ENCODE measurements at regions not wholly inside any gene's neighbourhood (a gene's known extent, or its start where the extent isn't known, plus 50 kb on each side); places are given as distances from the start of the nearest gene placed in this dataset.
"Not testable (repeated sequence)": the region's sequence is repeated elsewhere in the genome, so short reads cannot be mapped to it uniquely, and the experiment has no call there.

GRCh38 chr7:131625817-131626372, 69.5 kb upstream of the PODXL start:
- no peak overlapping the region for H3K4me3 Mint-ChIP-seq
- H3K4me1 Mint-ChIP-seq (ENCODE audit: low read depth) = no peaks in the 10 kb centered on the region
- H3K36me3 Mint-ChIP-seq (ENCODE audit: low read depth) = no peaks in the 10 kb centered on the region
- no peak overlapping the region for H3K27ac Mint-ChIP-seq
- H3K9me3 Mint-ChIP-seq = no peaks in the 10 kb centered on the region
- peaks cover 2% of the 10 kb centered on the region for H3K27me3 Mint-ChIP-seq (ENCODE audit: low read depth)

GRCh38 chr7:131625345-131625744, 68.9 kb upstream of the PODXL start:
- H3K27ac Mint-ChIP-seq; H3K4me3 Mint-ChIP-seq; H3K36me3 Mint-ChIP-seq (ENCODE audit: low read depth); H3K4me1 Mint-ChIP-seq (ENCODE audit: low read depth); H3K27me3 Mint-ChIP-seq (ENCODE audit: low read depth); H3K9me3 Mint-ChIP-seq: not testable (repeated sequence)

- no peak overlapping the region for H3K4me3 Mint-ChIP-seq
- H3K36me3 Mint-ChIP-seq (ENCODE audit: low read depth) = no peaks in the 10 kb centered on the region
- no peak overlapping the region for H3K27ac Mint-ChIP-seq
- H3K4me1 Mint-ChIP-seq (ENCODE audit: low read depth) = no peaks in the 10 kb centered on the region
- H3K27me3 Mint-ChIP-seq (ENCODE audit: low read depth) = no peaks in the 10 kb centered on the region
- H3K9me3 Mint-ChIP-seq = no peaks in the 10 kb centered on the region
These were observed 68.1 kb upstream of the PODXL start for GRCh38 chr7:131624536-131624935.

GRCh38 chr7:131623154-131623553, 66.7 kb upstream of the PODXL start:
- no peak overlapping the region for H3K4me3 Mint-ChIP-seq
- no peaks in the 10 kb centered on the region for H3K27me3 Mint-ChIP-seq (ENCODE audit: low read depth)
- H3K9me3 Mint-ChIP-seq = no peaks in the 10 kb centered on the region
- H3K36me3 Mint-ChIP-seq (ENCODE audit: low read depth) = no peaks in the 10 kb centered on the region
- H3K27ac Mint-ChIP-seq = no peak overlapping the region
- no peaks in the 10 kb centered on the region for H3K4me1 Mint-ChIP-seq (ENCODE audit: low read depth)

- no peaks in the 10 kb centered on the region for H3K36me3 Mint-ChIP-seq (ENCODE audit: low read depth)
- no peak overlapping the region for H3K4me3 Mint-ChIP-seq
- no peaks in the 10 kb centered on the region for H3K27me3 Mint-ChIP-seq (ENCODE audit: low read depth)
- no peaks in the 10 kb centered on the region for H3K4me1 Mint-ChIP-seq (ENCODE audit: low read depth)
- H3K9me3 Mint-ChIP-seq = no peaks in the 10 kb centered on the region
- H3K27ac Mint-ChIP-seq = no peak overlapping the region
These were observed 65.2 kb upstream of the PODXL start for GRCh38 chr7:131621652-131622051.

GRCh38 chr7:131620673-131621609, 64.5 kb upstream of the PODXL start:
- H3K27ac Mint-ChIP-seq = no peak overlapping the region
- H3K27me3 Mint-ChIP-seq (ENCODE audit: low read depth) = no peaks in the 10 kb centered on the region
- H3K4me3 Mint-ChIP-seq = no peak overlapping the region
- H3K4me1 Mint-ChIP-seq (ENCODE audit: low read depth) = no peaks in the 10 kb centered on the region
- no peaks in the 10 kb centered on the region for H3K36me3 Mint-ChIP-seq (ENCODE audit: low read depth)
- no peaks in the 10 kb centered on the region for H3K9me3 Mint-ChIP-seq

GRCh38 chr7:131619336-131620305, 63.2 kb upstream of the PODXL start:
- H3K9me3 Mint-ChIP-seq = no peaks in the 10 kb centered on the region
- H3K27ac Mint-ChIP-seq = no peak overlapping the region
- H3K4me3 Mint-ChIP-seq = no peak overlapping the region
- no peaks in the 10 kb centered on the region for H3K4me1 Mint-ChIP-seq (ENCODE audit: low read depth)
- H3K27me3 Mint-ChIP-seq (ENCODE audit: low read depth) = peaks cover 3% of the 10 kb centered on the region
- no peaks in the 10 kb centered on the region for H3K36me3 Mint-ChIP-seq (ENCODE audit: low read depth)

- H3K27me3 Mint-ChIP-seq (ENCODE audit: low read depth) = peaks cover 3% of the 10 kb centered on the region
- no peaks in the 10 kb centered on the region for H3K36me3 Mint-ChIP-seq (ENCODE audit: low read depth)
- H3K27ac Mint-ChIP-seq = no peak overlapping the region
- H3K9me3 Mint-ChIP-seq = no peaks in the 10 kb centered on the region
- H3K4me3 Mint-ChIP-seq = no peak overlapping the region
- H3K4me1 Mint-ChIP-seq (ENCODE audit: low read depth) = no peaks in the 10 kb centered on the region
These were observed 62.0 kb upstream of the PODXL start for GRCh38 chr7:131618391-131618790.

GRCh38 chr7:131616487-131617200, 60.2 kb upstream of the PODXL start:
- Mint-ChIP-seq H3K36me3 (ENCODE audit: low read depth) (no peaks in the 10 kb centered on the region), H3K9me3 (no peaks in the 10 kb centered on the region), H3K27ac (no peak overlapping the region)

GRCh38 chr7:131613909-131614308, 57.5 kb upstream of the PODXL start:
- Mint-ChIP-seq H3K4me1 (ENCODE audit: low read depth) (no peaks in the 10 kb centered on the region), H3K4me3 (no peak overlapping the region), H3K36me3 (ENCODE audit: low read depth) (no peaks in the 10 kb centered on the region), H3K27me3 (ENCODE audit: low read depth) (peaks cover 3% of the 10 kb centered on the region), H3K27ac (no peak overlapping the region), H3K9me3 (no peaks in the 10 kb centered on the region)

More at GRCh38 chr7:131616487-131617200, 60.2 kb upstream of the PODXL start:
- no peaks in the 10 kb centered on the region for H3K4me1 Mint-ChIP-seq (ENCODE audit: low read depth)
- H3K27me3 Mint-ChIP-seq (ENCODE audit: low read depth) = peaks cover 3% of the 10 kb centered on the region
- H3K4me3 Mint-ChIP-seq = no peak overlapping the region

GRCh38 chr7:131610007-131610406, 53.6 kb upstream of the PODXL start:
- Mint-ChIP-seq H3K4me1 (ENCODE audit: low read depth) (peaks cover 2% of the 10 kb centered on the region), H3K36me3 (ENCODE audit: low read depth) (no peaks in the 10 kb centered on the region), H3K27me3 (ENCODE audit: low read depth) (peaks cover 20% of the 10 kb centered on the region), H3K9me3 (no peaks in the 10 kb centered on the region), H3K4me3 (no peak overlapping the region), H3K27ac (no peak overlapping the region)

- Mint-ChIP-seq H3K36me3 (ENCODE audit: low read depth) (no peaks in the 10 kb centered on the region), H3K27me3 (ENCODE audit: low read depth) (peaks cover 29% of the 10 kb centered on the region), H3K4me1 (ENCODE audit: low read depth) (peaks cover 2% of the 10 kb centered on the region), H3K4me3 (no peak overlapping the region), H3K9me3 (no peaks in the 10 kb centered on the region), H3K27ac (no peak overlapping the region)
These were observed 51.7 kb upstream of the PODXL start for GRCh38 chr7:131608116-131608500.

GRCh38 chr7:131607291-131608115, 51.1 kb upstream of the PODXL start:
- Mint-ChIP-seq H3K36me3 (ENCODE audit: low read depth) (no peaks in the 10 kb centered on the region), H3K27me3 (ENCODE audit: low read depth) (peaks cover 35% of the 10 kb centered on the region), H3K27ac (no peak overlapping the region), H3K4me3 (no peak overlapping the region), H3K4me1 (ENCODE audit: low read depth) (peaks cover 2% of the 10 kb centered on the region), H3K9me3 (no peaks in the 10 kb centered on the region)
